ENCODE measurements at regions not wholly inside any gene's neighbourhood (a gene's known extent, or its start where the extent isn't known, plus 50 kb on each side); places are given as distances from the start of the nearest gene placed in this dataset.
"Not testable (repeated sequence)": the region's sequence is repeated elsewhere in the genome, so short reads cannot be mapped to it uniquely, and the experiment has no call there.

DNA sequence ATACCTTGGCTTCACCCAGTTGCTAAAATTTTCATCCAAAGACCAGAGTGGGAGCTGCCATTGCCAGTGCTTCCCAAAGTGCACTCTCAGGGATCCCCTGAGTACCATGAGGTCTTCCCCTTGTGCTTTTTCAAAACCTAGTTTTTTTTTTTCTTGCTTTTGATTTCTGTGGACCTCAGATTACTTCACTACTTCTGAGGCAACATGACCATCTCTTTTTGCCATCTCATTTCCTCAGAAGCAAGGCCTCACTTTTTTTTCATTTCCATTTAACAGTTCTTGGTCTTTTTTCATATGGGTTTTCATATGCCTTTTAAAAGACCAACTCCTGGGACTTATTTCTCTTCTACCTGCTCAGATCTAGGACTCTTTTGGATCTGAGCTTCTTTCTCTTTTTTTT is 64.1 kb upstream of the MMS22L start:
- H3K36me3 ChIP-seq = no peaks in the 10 kb centered on the region
- intact Hi-C loops (cut with DNase I) = no loop called here
- ATAC-seq (no peak), DNase-seq (no peak)
- TF ChIP-seq, protein P1, sequence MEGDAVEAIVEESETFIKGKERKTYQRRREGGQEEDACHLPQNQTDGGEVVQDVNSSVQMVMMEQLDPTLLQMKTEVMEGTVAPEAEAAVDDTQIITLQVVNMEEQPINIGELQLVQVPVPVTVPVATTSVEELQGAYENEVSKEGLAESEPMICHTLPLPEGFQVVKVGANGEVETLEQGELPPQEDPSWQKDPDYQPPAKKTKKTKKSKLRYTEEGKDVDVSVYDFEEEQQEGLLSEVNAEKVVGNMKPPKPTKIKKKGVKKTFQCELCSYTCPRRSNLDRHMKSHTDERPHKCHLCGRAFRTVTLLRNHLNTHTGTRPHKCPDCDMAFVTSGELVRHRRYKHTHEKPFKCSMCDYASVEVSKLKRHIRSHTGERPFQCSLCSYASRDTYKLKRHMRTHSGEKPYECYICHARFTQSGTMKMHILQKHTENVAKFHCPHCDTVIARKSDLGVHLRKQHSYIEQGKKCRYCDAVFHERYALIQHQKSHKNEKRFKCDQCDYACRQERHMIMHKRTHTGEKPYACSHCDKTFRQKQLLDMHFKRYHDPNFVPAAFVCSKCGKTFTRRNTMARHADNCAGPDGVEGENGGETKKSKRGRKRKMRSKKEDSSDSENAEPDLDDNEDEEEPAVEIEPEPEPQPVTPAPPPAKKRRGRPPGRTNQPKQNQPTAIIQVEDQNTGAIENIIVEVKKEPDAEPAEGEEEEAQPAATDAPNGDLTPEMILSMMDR (IDR thresholded peaks at IDR 0.05) = no peak
- TF ChIP-seq POLR2A (IDR thresholded peaks at IDR 0.05) = no peak
- H3K4me1 ChIP-seq = no peaks in the 10 kb centered on the region
- H3K27me3 ChIP-seq = no peaks in the 10 kb centered on the region
- H3K4me3 ChIP-seq = no peak overlapping the region
- no peaks in the 10 kb centered on the region for H3K9me3 ChIP-seq
- no peak overlapping the region for H3K27ac ChIP-seq

GRCh38 chr6:97361286-97361685 is 78.3 kb upstream of the MMS22L start:
- Histone ChIP-seq H3K9me3 (no peaks in the 10 kb centered on the region), H3K27ac (no peak overlapping the region), H3K4me1 (peaks cover 0 to 5% (median 0%) of the 10 kb centered on the region in 12 donors), H3K27me3 (no peaks in the 10 kb centered on the region), H3K36me3 (no peaks in the 10 kb centered on the region), H3K4me3 (no peak overlapping the region)
- ATAC-seq = no peak
- intact Hi-C loops (cut with DNase I) = no loop called here
- TF ChIP-seq, protein P1 (IDR thresholded peaks at IDR 0.05) = no peak
- TF ChIP-seq POLR2A (IDR thresholded peaks at IDR 0.05) = no peak
- 54 to 63% (median 59%) methylated on average over 2 of the region's 2 CpGs for WGBS, 4 donors
- no peak for DNase-seq

GRCh38 chr6:97364327-97364726 is 81.3 kb upstream of the MMS22L start:
- no peak for DNase-seq
- 56 to 71% (median 64%) methylated on average over 1 of the region's 1 CpG for WGBS, 4 donors
- no peak for ATAC-seq

DNA sequence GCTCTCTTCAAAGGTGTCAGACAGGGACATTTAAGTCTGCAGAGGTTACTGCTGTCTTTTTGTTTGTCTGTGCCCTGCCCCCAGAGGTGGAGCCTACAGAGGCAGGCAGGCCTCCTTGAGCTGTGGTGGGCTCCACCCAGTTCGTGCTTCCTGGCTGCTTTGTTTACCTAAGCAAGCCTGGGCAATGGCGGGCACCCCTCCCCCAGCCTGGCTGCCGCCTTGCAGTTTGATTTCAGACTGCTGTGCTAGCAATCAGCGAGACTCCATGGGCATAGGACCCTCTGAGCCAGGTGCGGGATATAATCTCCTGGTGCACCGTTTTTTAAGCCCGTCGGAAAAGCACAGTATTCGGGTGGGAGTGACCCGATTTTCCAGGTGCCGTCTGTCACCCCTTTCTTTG is 99.1 kb upstream of the MMS22L start:
- H3K4me1 ChIP-seq; H3K36me3 ChIP-seq; intact Hi-C loops (cut with DNase I); H3K9me3 ChIP-seq; DNase-seq; H3K27ac ChIP-seq; H3K4me3 ChIP-seq; ATAC-seq; H3K27me3 ChIP-seq: not testable (repeated sequence)
- WGBS, 4 donors = 83 to 87% (median 85%) methylated on average over 4 to 10 of the region's 11 CpGs

More at GRCh38 chr6:97364327-97364726, 81.3 kb upstream of the MMS22L start:
- H3K36me3 ChIP-seq = no peaks in the 10 kb centered on the region
- no peak overlapping the region for H3K4me3 ChIP-seq
- H3K27ac ChIP-seq = no peak overlapping the region
- intact Hi-C loops (cut with DNase I) = no loop called here
- no peaks in the 10 kb centered on the region for H3K9me3 ChIP-seq
- no peaks in the 10 kb centered on the region for H3K27me3 ChIP-seq
- TF ChIP-seq, protein P1 (IDR thresholded peaks at IDR 0.05) = no peak
- no peak for TF ChIP-seq POLR2A (IDR thresholded peaks at IDR 0.05)
- peaks cover 0 to 5% (median 0%) of the 10 kb centered on the region in 12 donors for H3K4me1 ChIP-seq

GRCh38 chr6:97392735-97393134 is 109.7 kb upstream of the MMS22L start:
- intact Hi-C loops (cut with DNase I) = loop anchor here (2.0 to 10.0 kb wide), 7 partner anchors 205 to 498 kb away; partner anchors contain the start of gene NDUFAF4 (in 1 of the 10)
- no peaks in the 10 kb centered on the region for H3K9me3 ChIP-seq
- TF ChIP-seq, protein P1 (IDR thresholded peaks at IDR 0.05) = no peak
- TF ChIP-seq POLR2A (IDR thresholded peaks at IDR 0.05) = no peak

More at GRCh38 chr6:97392735-97393134, 109.7 kb upstream of the MMS22L start:
- ATAC-seq (no peak), DNase-seq (no peak)
- H3K27ac ChIP-seq = no peak overlapping the region
- H3K4me3 ChIP-seq = no peak overlapping the region
- H3K4me1 ChIP-seq = no peaks in the 10 kb centered on the region
- no peaks in the 10 kb centered on the region for H3K27me3 ChIP-seq
- H3K36me3 ChIP-seq = no peaks in the 10 kb centered on the region
